NCI-H1694 (cell line): ENCODE measurements at regions not wholly inside any gene's neighbourhood (a gene's known extent, or its start where the extent isn't known, plus 50 kb on each side); places are given as distances from the start of the nearest gene placed in this dataset.

ENCODE experiments used
- DNase-seq: peaks from one replicate; lab custom pipeline; 2025; lab: John Stamatoyannopoulos, UW

DNA sequence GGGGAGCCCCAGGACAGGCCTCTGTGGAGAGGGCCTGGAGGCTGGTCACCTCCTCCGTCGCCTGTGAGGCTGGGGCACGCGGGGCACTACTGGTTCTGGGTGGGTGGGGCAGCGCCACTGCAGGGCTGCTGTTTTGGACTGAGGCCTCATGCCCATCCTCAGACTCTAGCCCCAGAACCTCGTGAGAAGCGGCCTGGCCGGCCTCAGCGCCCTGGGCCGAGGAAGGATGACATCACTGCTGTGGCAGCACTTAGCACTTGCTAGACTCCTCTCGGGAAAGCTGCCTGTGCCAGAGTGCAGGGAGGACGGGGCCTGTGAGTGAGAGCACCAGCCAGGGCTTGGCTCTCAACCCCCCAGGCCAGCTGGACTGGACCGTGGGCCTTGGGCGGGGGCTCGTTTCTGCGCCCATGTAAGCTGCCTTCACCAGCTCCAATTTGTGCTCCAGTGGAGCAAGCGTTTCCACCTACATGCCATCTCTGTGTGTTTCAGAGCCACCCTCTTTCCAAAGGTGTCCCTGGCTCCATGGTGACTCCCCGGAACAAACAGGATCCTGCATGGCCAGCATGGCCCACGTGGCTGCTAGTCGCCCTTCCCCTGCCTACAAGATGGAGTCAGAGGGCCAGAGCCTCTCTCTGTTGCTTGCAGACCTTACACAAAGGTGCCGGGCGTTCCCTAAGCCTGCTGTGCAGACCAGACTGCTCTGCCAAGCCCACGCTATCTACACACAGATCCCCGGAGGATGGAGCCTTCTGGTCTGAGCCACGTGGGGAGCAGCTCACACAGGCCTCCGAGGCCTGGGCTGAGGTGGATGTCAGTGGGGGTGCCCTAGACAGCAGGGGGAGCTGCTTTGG is 102.9 kb downstream of the CTTN start:
- DNase-seq: no peak

GRCh38 chr11:70501933-70502540 is 103.7 kb downstream of the CTTN start:
- DNase-seq: no peak

GRCh38 chr11:70502677-70503467 is 104.5 kb downstream of the CTTN start:
- peak; percentile 51 for DNase-seq

DNA sequence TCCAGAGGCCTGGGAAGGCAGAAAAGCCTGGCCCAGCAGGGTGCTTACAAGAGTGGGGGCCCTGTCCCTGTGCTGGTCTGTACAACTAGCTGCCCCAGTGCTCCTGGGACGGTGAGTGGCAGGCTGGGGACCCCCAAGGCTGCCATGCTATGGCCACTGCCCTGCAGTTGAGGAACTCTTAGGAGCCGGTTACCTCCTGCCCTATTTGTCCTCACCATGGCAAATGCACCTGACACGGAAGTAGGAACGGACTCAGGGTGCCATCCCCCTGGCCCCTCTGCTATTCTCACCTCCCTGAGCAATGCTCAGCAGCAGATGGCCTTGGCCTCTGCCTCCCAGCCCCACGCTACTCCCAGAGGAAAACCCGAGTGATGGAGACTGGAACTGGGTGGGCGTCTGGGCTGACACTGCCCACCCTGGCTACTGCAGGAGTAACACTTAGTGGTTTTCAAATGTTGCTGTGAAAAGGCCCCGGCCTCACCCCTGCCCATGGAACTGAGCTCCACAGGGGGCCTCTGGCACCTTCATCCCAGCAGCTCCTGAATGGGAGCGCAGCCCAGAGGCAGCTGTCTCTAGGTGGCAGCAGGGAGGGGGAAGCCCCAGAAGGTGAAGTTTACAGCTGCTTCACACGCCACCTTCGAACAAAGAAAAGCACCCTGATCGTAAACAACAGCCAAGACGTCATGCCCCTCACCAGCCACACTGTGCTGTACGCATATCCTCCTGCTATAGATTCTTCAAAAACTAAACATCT is 105.3 kb downstream of the CTTN start:
- DNase-seq: peak; percentile 68

DNA sequence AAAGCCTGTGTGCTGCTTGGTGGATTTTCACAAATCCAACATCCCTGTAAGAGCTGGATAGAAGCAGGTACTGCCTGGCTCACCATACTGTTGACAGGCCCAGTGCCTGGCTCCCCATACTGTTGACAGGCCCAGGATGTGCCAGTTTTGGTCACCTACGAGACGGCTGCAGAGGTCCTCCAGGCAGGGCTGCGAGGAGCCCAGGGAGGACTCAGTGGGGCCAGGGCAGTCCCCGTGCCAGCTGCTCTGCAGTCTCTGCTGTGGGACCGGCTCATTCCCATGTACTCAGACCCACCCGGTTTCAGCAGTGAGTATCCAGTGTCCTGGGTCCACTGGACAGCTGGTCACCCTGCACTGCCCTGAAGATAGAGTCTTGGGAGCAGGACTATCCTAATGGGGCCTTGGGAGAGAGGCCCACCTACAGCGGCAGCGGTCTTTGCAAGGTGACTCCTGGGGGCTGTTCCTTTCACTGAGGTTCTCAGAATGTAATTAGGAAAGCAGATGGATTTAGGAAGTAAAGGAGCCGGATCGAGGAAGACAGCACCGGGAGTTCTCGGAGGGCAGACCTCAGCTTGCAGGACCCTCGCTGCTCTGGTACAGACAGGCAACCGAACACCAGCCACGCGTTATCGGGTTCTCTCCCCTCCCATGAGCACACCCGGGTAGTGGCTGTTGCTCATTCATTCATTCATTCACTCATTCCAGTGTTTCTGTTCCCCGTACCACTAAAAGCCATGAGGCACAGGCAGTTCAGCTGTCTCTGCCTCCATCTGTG is 106.1 kb downstream of the CTTN start:
- DNase-seq: no peak

GRCh38 chr11:70505331-70505731 is 107.0 kb downstream of the CTTN start:
- DNase-seq: no peak

DNA sequence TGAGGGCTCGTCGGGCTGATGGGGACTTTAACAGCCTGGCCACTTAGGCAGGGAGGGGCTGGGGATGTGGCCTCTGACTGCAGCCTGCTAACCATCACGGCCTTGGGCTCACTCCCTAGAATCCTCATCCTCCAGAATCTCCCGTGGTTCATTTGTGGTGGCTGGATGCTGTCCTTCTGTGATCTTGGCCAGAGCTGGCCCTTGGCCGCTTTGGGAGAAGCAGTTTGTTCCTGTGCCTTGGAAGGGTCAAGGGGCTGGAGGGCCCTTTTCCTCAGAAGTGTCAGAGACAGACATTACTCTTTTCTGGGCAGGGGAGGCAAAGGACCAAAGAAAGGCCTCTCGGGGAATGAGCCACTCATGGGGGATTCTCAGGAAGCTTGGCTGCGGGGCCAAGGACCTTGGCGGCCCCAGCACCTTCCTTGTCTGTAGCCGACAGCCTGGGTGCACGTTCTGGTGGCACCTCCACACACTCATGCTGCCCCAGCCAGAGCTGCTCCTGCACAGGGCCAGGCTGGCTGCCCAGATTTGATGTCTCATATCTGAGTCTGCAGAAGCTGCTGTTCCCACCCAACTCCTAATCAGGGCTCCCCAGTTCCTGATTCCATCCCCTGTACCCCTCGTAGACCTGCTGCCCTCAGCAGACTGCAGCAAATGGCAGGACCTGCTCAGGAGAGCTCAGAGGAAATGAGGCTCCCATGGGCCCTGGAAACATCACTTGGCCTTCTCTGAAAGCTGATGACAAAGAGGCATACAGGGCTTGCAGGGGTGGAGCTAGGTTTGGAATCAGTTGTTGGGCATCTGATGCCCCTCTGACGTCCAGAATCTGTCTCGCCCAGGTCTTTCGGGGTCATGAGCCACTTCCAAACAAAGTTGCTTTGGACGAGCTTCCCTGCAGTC is 107.7 kb downstream of the CTTN start:
- no peak for DNase-seq

DNA sequence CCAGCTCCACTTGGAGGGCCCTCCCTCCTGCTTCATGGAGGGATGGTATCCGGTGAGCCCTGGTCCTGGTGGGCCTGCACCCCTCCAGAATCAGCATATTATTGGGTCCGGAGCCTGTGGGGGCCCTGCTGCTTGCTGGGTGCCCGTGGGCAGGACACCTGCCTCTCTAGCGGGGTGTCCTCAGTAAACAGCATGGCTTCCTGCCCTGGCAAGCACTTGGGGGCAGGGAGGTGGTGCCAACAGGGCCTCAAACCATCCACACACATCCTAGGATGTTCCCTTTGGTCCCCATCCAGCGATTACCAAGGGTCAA is 108.3 kb downstream of the CTTN start:
- no peak for DNase-seq

DNA sequence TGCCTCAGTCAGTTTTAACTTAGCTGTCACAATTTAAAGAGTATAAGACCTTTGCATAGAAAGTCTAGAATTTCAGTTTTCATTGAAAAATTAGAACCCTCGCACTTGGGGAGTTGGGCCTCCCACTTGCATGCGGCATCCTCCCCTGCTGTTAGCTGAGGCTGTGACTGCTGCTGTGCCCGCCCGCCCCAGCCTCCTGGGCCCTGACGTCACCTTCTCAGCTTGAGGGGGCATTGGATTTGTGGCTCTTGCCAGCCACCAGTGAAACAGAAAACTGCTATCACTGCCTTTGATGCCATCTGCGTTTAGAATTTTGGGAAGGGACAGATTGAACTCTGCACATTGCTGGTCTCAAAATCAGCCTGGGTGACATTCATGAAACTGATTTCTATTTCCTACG is 108.7 kb downstream of the CTTN start:
- DNase-seq: peak; percentile 6

GRCh38 chr11:70507466-70508230 is 109.3 kb downstream of the CTTN start:
- DNase-seq: no peak

DNA sequence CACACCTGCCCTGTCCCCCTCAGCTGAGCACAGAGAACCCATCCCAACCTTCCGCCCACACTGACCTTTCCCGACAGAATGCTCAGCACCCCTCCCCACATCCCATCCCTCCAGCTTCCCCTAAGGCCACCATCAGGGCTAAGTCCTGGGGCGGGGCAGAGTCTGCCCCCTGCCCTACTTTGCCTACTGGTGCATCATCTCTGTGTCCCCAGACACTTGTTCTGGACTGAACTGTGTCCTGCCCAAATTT is 109.8 kb downstream of the CTTN start:
- no peak for DNase-seq

- DNase-seq: no peak
Measured at GRCh38 chr11:70509476-70509875, 111.1 kb downstream of the CTTN start.

DNA sequence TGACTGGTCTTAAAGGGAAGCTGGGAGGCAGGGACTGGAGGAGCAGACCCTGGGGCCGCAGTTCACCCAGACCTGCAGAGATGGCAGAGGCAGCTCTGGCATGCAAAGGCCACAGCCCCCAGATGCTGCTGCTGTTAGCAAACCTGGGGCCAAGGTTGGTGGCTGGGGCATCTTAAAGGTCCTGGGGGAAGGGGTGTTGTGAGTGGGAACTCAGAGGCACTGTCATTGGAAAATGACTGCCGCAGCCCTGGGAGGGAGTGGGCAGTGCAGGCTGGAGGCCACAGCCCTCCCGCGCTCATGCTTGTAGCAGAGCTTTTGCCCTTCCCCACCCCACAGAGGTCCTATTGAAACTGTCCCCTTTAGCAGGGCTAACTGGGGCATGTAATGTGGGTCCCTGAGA is 111.8 kb downstream of the CTTN start:
- DNase-seq: no peak

DNA sequence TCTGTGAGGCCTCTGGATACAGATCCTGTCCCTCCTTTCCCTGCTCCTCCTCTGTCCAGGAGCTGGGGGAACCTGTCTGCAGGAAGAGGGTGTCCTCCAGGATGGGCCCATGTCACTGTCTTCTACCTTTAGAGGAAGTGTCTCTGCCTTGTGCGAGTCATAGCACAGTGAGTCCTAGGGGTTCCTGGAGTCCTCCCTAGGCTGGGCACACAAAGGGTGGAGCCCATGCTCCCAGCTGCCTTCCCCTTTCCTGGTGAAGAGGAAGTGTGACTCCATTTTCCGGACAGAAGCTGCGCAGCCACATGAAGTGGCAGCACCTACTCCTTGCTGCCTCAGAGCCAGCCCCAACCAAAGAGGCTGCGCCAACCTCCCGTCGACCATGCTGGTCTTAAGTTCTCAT is 112.2 kb downstream of the CTTN start:
- no peak for DNase-seq

GRCh38 chr11:70511345-70511744 is 113.0 kb downstream of the CTTN start:
- DNase-seq: no peak

GRCh38 chr11:70512716-70513115 is 114.4 kb downstream of the CTTN start:
- no peak for DNase-seq

GRCh38 chr11:70517203-70517602 is 118.9 kb downstream of the CTTN start:
- no peak for DNase-seq

DNA sequence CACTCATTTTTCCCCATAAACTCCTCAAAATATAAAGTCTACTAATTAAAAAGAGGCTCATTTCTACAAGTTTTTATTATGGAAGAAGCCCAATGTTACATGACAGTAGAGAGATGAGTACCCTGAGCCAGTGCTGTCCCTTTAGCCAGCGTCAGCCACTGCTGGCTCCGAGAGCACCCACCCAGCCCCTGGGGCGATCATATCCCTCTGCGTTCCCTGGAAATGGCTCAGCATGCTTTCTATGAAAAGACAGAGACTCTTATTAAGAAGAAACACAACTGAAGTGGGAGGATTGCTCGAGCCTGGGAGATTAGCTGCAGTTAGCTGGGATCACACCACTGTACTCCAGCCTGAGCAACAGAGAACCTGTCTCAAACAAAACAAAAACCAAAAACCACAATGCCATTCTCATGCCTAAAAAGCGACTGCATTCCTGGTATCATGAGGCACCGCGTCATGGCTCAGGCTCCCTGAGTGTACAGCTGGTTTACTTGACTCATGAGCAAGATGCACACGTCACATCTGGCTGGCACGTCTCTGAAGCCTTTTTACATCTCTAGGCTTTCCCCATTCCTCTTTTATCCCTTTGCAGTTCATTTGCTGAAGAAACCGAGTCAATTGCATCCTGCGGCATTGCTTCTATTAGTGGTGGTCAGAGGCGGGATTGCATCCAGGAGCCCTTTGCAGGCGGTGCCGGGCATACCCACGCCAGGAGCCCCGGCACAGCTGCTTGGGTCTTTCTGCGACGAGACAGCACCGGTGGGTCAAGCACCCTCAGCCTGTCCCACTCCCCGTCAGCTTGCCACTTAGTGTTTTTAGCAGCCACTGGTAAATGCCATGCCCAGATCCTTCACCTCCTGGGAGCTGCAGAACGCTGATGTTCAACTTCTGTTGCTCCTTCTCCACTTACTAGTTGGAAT is 119.9 kb downstream of the CTTN start:
- no peak for DNase-seq

DNA sequence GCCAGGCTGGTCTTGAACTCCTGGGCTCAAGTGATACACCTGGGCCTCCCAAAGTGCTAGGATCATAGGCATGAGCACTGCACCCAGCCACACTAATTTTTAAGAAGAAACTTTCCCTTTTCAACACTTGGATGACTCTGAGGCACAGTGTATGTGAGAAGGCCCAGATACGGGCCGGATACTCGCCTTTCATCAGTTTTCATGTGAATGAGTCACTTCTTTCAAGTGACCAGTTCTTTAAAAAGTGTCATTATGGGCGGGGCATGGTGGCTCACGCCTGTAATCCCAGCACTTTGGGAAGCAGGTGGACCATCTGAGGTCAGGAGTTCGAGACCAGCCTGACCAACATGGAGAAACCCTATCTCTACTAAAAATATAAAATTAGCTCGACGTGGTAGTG is 120.8 kb downstream of the CTTN start:
- DNase-seq: no peak
